BLaER1 (cell line): ENCODE measurements at regions not wholly inside any gene's neighbourhood (a gene's known extent, or its start where the extent isn't known, plus 50 kb on each side); places are given as distances from the start of the nearest gene placed in this dataset.

Experiments
- H3K27ac ChIP-seq: shearing (Covaris generic); formaldehyde crosslinking; 2 replicates; pipeline ENCODE4 v1.8.1; 2022
- H3K27me3 ChIP-seq: shearing (Covaris generic); formaldehyde crosslinking; 2 replicates; pipeline ENCODE4 v1.8.1; 2022
- H3K36me3 ChIP-seq: shearing (Covaris generic); formaldehyde crosslinking; 2 replicates; pipeline ENCODE4 v1.8.1; 2022
- H3K4me1 ChIP-seq: shearing (Covaris generic); formaldehyde crosslinking; 2 replicates; pipeline ENCODE4 v1.8.1; 2022
- H3K4me2 ChIP-seq: shearing (Covaris generic); formaldehyde crosslinking; 2 replicates; pipeline ENCODE4 v1.8.1; 2022
- H3K4me3 ChIP-seq: shearing (Covaris generic); formaldehyde crosslinking; 2 replicates; pipeline ENCODE4 v1.8.1; 2022
- H3K9ac ChIP-seq: shearing (Covaris generic); formaldehyde crosslinking; 2 replicates; pipeline ENCODE4 v1.8.1; 2022
- H3K9me3 ChIP-seq: shearing (Covaris generic); formaldehyde crosslinking; 2 replicates; pipeline ENCODE4 v1.8.1; 2022
- H4K20me1 ChIP-seq: shearing (Covaris generic); formaldehyde crosslinking; 2 replicates; pipeline ENCODE4 v1.8.1; 2022
- Cebpa-rat ChIP-seq: shearing (Covaris generic); IDR thresholded peaks from 2 replicates; pipeline ENCODE4 v1.8.1; 2022

DNA sequence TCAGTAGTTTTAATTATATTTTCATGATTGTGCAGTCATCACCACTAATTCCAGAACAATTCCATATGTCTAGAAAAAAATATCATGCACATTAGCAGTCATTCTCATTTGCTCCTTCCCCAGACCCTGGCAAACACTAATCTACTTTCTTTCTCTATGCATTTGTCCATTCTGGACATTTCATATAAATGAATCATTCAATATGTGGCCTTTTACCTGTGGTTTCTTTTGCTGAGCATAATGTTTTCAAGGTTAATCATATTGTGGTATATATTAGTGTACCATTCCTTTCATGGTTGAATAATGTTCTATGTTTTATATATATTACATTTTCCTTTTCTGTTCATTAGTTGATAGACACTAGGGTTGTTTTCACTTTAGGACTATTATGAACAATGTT is 811.1 kb upstream of the RAG2 start:
- Histone ChIP-seq H3K9me3 (no peaks in the 10 kb centered on the region), H3K4me3 (no peak overlapping the region), H3K4me2 (no peak overlapping the region), H3K36me3 (no peaks in the 10 kb centered on the region), H3K27me3 (no peaks in the 10 kb centered on the region), H3K4me1 (no peaks in the 10 kb centered on the region), H4K20me1 (no peaks in the 10 kb centered on the region), H3K9ac (no peak overlapping the region), H3K27ac (no peak overlapping the region)
- TF ChIP-seq Cebpa-rat: no peak

GRCh38 chr11:37407461-37407860 is 809.4 kb upstream of the RAG2 start:
- Histone ChIP-seq H4K20me1 (no peaks in the 10 kb centered on the region), H3K4me1 (no peaks in the 10 kb centered on the region), H3K27ac (no peak overlapping the region), H3K36me3 (no peaks in the 10 kb centered on the region), H3K4me2 (no peak overlapping the region), H3K4me3 (no peak overlapping the region), H3K27me3 (no peaks in the 10 kb centered on the region), H3K9ac (no peak overlapping the region), H3K9me3 (no peaks in the 10 kb centered on the region)
- TF ChIP-seq Cebpa-rat: no peak

DNA sequence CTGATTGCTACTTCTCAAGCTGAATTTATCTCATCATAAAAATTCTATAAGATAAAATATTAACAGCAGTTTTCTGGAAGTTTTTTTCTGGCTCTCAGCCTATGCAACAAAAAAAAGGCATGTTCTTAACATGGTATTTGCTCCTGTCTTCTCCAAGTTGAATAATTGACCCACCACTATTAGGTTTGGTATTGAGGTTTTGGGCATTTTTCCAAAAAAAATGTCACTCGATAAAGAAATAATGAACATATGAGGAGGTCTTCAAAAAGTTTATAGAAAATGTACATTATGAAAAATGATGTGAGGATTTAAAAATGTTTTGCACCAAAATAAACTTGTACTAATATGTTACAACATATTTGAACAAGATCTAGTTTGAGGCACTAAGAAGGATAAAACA is 808.6 kb upstream of the RAG2 start:
- Histone ChIP-seq H3K9me3 (no peaks in the 10 kb centered on the region), H3K4me2 (no peak overlapping the region), H4K20me1 (no peaks in the 10 kb centered on the region), H3K4me1 (no peaks in the 10 kb centered on the region), H3K27me3 (no peaks in the 10 kb centered on the region), H3K27ac (no peak overlapping the region), H3K9ac (no peak overlapping the region), H3K4me3 (no peak overlapping the region), H3K36me3 (no peaks in the 10 kb centered on the region)
- TF ChIP-seq Cebpa-rat: no peak

- Histone ChIP-seq H3K4me1 (no peaks in the 10 kb centered on the region), H4K20me1 (no peaks in the 10 kb centered on the region), H3K27ac (no peak overlapping the region), H3K27me3 (no peaks in the 10 kb centered on the region), H3K4me2 (no peak overlapping the region), H3K9me3 (no peaks in the 10 kb centered on the region), H3K9ac (no peak overlapping the region), H3K4me3 (no peak overlapping the region), H3K36me3 (no peaks in the 10 kb centered on the region)
- TF ChIP-seq Cebpa-rat: no peak
Observed at GRCh38 chr11:37404231-37404630, 806.2 kb upstream of the RAG2 start.

- H3K36me3 ChIP-seq: no peaks in the 10 kb centered on the region
- H3K9me3 ChIP-seq: no peaks in the 10 kb centered on the region
- H4K20me1 ChIP-seq: no peaks in the 10 kb centered on the region
- H3K4me1 ChIP-seq: no peaks in the 10 kb centered on the region
- H3K4me3 ChIP-seq: no peak overlapping the region
- no peak for TF ChIP-seq Cebpa-rat
- H3K9ac ChIP-seq: no peak overlapping the region
- no peak overlapping the region for H3K27ac ChIP-seq
- no peak overlapping the region for H3K4me2 ChIP-seq
- H3K27me3 ChIP-seq: no peaks in the 10 kb centered on the region
Observed at GRCh38 chr11:37402663-37403062, 804.6 kb upstream of the RAG2 start.

GRCh38 chr11:37394236-37394870 is 796.3 kb upstream of the RAG2 start:
- no peak overlapping the region for H3K4me3 ChIP-seq
- no peaks in the 10 kb centered on the region for H3K27me3 ChIP-seq
- no peaks in the 10 kb centered on the region for H3K4me1 ChIP-seq
- no peaks in the 10 kb centered on the region for H3K36me3 ChIP-seq
- peaks cover 18% of the 10 kb centered on the region for H3K9me3 ChIP-seq
- H3K4me2 ChIP-seq: no peak overlapping the region
- no peak overlapping the region for H3K9ac ChIP-seq
- TF ChIP-seq Cebpa-rat: no peak
- H4K20me1 ChIP-seq: no peaks in the 10 kb centered on the region
- H3K27ac ChIP-seq: no peak overlapping the region

GRCh38 chr11:37391615-37392014 is 793.6 kb upstream of the RAG2 start:
- Histone ChIP-seq H4K20me1 (no peaks in the 10 kb centered on the region), H3K4me1 (no peaks in the 10 kb centered on the region), H3K9ac (no peak overlapping the region), H3K4me3 (no peak overlapping the region), H3K36me3 (no peaks in the 10 kb centered on the region), H3K4me2 (no peak overlapping the region), H3K27ac (no peak overlapping the region), H3K9me3 (peaks cover 18% of the 10 kb centered on the region), H3K27me3 (no peaks in the 10 kb centered on the region)
- no peak for TF ChIP-seq Cebpa-rat

- H3K27me3 ChIP-seq: no peaks in the 10 kb centered on the region
- peaks cover 13% of the 10 kb centered on the region for H3K9me3 ChIP-seq
- H3K4me1 ChIP-seq: no peaks in the 10 kb centered on the region
- H4K20me1 ChIP-seq: no peaks in the 10 kb centered on the region
- no peak overlapping the region for H3K4me2 ChIP-seq
- no peak for TF ChIP-seq Cebpa-rat
- H3K4me3 ChIP-seq: no peak overlapping the region
- H3K36me3 ChIP-seq: no peaks in the 10 kb centered on the region
- no peak overlapping the region for H3K27ac ChIP-seq
- no peak overlapping the region for H3K9ac ChIP-seq
Observed at GRCh38 chr11:37390576-37391083, 792.6 kb upstream of the RAG2 start.

- Histone ChIP-seq H3K9ac (no peak overlapping the region), H3K27ac (no peak overlapping the region), H3K9me3 (peaks cover 13% of the 10 kb centered on the region; the same call in 1 of the 2 replicates), H3K36me3 (no peaks in the 10 kb centered on the region), H3K27me3 (no peaks in the 10 kb centered on the region), H3K4me2 (no peak overlapping the region), H3K4me3 (no peak overlapping the region), H3K4me1 (no peaks in the 10 kb centered on the region), H4K20me1 (no peaks in the 10 kb centered on the region)
- no peak for TF ChIP-seq Cebpa-rat
Observed at GRCh38 chr11:37378958-37379357, 780.9 kb upstream of the RAG2 start.

GRCh38 chr11:37372667-37373066 is 774.6 kb upstream of the RAG2 start:
- H4K20me1 ChIP-seq: no peaks in the 10 kb centered on the region
- no peak overlapping the region for H3K27ac ChIP-seq
- H3K36me3 ChIP-seq: no peaks in the 10 kb centered on the region
- H3K4me2 ChIP-seq: no peak overlapping the region
- H3K9me3 ChIP-seq: peaks cover 13% of the 10 kb centered on the region; the same call in 1 of the 2 replicates
- TF ChIP-seq Cebpa-rat: no peak
- H3K27me3 ChIP-seq: no peaks in the 10 kb centered on the region
- H3K4me3 ChIP-seq: no peak overlapping the region
- H3K4me1 ChIP-seq: no peaks in the 10 kb centered on the region
- no peak overlapping the region for H3K9ac ChIP-seq
